Adrenal gland (tissue), 9 donors: ENCODE measurements at regions not wholly inside any gene's neighbourhood (a gene's known extent, or its start where the extent isn't known, plus 50 kb on each side); places are given as distances from the start of the nearest gene placed in this dataset.

Source experiments
- DNase-seq, 7 donors: peaks; one replicate each; pipeline ENCODE4 v3.0.0-alpha.2; 2019 to 2020
- H3K27ac ChIP-seq, 5 donors: fragments of 200-600 bp; sonication (generic) in 4 of 5; 1 replicate in 3 of 5; 2 replicates in 2 of 5; pipeline versions ENCODE4 v1.5.1 to v1.8.0; 2016 to 2020; ENCODE audit warnings: mild to moderate bottlenecking in 1 of 5
- H3K27me3 ChIP-seq: fragments of 200-600 bp; 2 replicates; pipeline ENCODE4 v1.8.0; 2021
- H3K36me3 ChIP-seq, 2 donors: fragments of 200-600 bp; replicated peaks in 1 of 2; 1 replicate in 1 of 2; 2 replicates in 1 of 2; pipeline versions ENCODE4 v1.5.1 to v1.8.0; 2018 to 2022
- H3K4me1 ChIP-seq, 2 donors: fragments of 200-600 bp; replicated peaks in 1 of 2; 1 replicate in 1 of 2; 2 replicates in 1 of 2; pipeline versions ENCODE4 v1.5.1 to v1.8.0; 2018 to 2021
- H3K4me3 ChIP-seq, 4 donors: fragments of 200-600 bp; sonication (generic) in 3 of 4; one replicate each; pipeline ENCODE4 v1.5.1; 2016 to 2018
- H3K9me3 ChIP-seq, 3 donors: fragments of 200-600 bp; sonication (generic) in 1 of 3; replicated peaks in 1 of 3; 1 replicate in 2 of 3; 2 replicates in 1 of 3; pipeline versions ENCODE4 v1.5.1 to v1.8.0; 2016 to 2021
- CTCF ChIP-seq, 6 experiments: fragments of 450-650 bp in 4 of 6; fragments of 200-600 bp in 2 of 6; sonication (generic) in 1 of 6; IDR thresholded peaks; 1 replicate in 5 of 6; 2 replicates in 1 of 6; pipeline versions ENCODE4 v1.5.1 to v1.8.0; 2016 to 2021; ENCODE audit warnings: antibody characterized with exemption in 6 of 6, mild to moderate bottlenecking in 2 of 6, moderate library complexity in 1 of 6
- POLR2A ChIP-seq, 2 donors: fragments of 450-650 bp; IDR thresholded peaks; one replicate each; pipeline ENCODE4 v1.6.1; 2017; ENCODE audit warnings: antibody characterized with exemption in 2 of 2, mild to moderate bottlenecking in 2 of 2, moderate library complexity in 1 of 2
- WGBS, 4 donors: extraction: QIAGEN DNeasy Blood & Tissue Kit in 2 of 4; methylation state at CpG; one replicate each; pipeline versions ENCODE4 v1.1.5 to v1.1.7; 2013 to 2017; 5-methylcytosine and 5-hydroxymethylcytosine counted together
- intact Hi-C, 2 donors: fragments of 100-400 bp; cut with DNase I; formaldehyde crosslinking; loops; one replicate each; pipeline versions ENCODE4 v1.14.1 to v1.15.0; 2022 to 2023
- donor health status: healthy with polysubstance abuse.
- donor health status: Bipolar disorder and iron deficiency.
- donor health status: DM: yes; HTN: yes; CAD: no.
- donor health status: DM: no; HTN: no; CAD: no.
- donor health status: DM: no; HTN: no; CAD: no.

GRCh38 chr15:38941399-38941953 lies 376.9 kb upstream of the RASGRP1 start:
- H3K4me3 ChIP-seq = no peak overlapping the region
- H3K36me3 ChIP-seq = no peaks in the 10 kb centered on the region
- H3K4me1 ChIP-seq = no peaks in the 10 kb centered on the region
- no peaks in the 10 kb centered on the region for H3K9me3 ChIP-seq
- TF ChIP-seq POLR2A (IDR thresholded peaks at IDR 0.05) (no peak), CTCF (IDR thresholded peaks at IDR 0.05) (no peak)
- no peak overlapping the region for H3K27ac ChIP-seq
- 32 to 39% (median 36%) methylated on average over 6 of the region's 6 CpGs for WGBS, 4 donors
- DNase-seq = no peak
- intact Hi-C loops = no loop called here
- no peaks in the 10 kb centered on the region for H3K27me3 ChIP-seq

- no peaks in the 10 kb centered on the region for H3K9me3 ChIP-seq
- TF ChIP-seq POLR2A (IDR thresholded peaks at IDR 0.05) (no peak), CTCF (IDR thresholded peaks at IDR 0.05) (no peak)
- intact Hi-C loops = no loop called here
Observed at GRCh38 chr15:38944536-38944935, 379.9 kb upstream of the RASGRP1 start.

GRCh38 chr15:38945551-38946298 lies 381.1 kb upstream of the RASGRP1 start:
- intact Hi-C loops = no loop called here
- Histone ChIP-seq H3K27me3 (no peaks in the 10 kb centered on the region), H3K27ac (no peak overlapping the region), H3K36me3 (no peaks in the 10 kb centered on the region), H3K9me3 (no peaks in the 10 kb centered on the region), H3K4me3 (no peak overlapping the region), H3K4me1 (no peaks in the 10 kb centered on the region)
- TF ChIP-seq POLR2A (IDR thresholded peaks at IDR 0.05) = no peak
- no peak for TF ChIP-seq CTCF (IDR thresholded peaks at IDR 0.05)
- 64 to 82% (median 77%) methylated on average over 5 of the region's 5 CpGs for WGBS, 4 donors
- no peak for DNase-seq

More at GRCh38 chr15:38944536-38944935, 379.9 kb upstream of the RASGRP1 start:
- H3K36me3 ChIP-seq = no peaks in the 10 kb centered on the region
- no peak overlapping the region for H3K4me3 ChIP-seq
- H3K27ac ChIP-seq = no peak overlapping the region
- no peak for DNase-seq
- no peaks in the 10 kb centered on the region for H3K4me1 ChIP-seq
- no peaks in the 10 kb centered on the region for H3K27me3 ChIP-seq

- Histone ChIP-seq H3K4me1 (no peaks in the 10 kb centered on the region), H3K27ac (no peak overlapping the region), H3K27me3 (no peaks in the 10 kb centered on the region), H3K36me3 (no peaks in the 10 kb centered on the region), H3K9me3 (no peaks in the 10 kb centered on the region), H3K4me3 (no peak overlapping the region)
- no peak for DNase-seq
- WGBS, 4 donors = 76 to 88% (median 78%) methylated on average over 3 of the region's 3 CpGs
- TF ChIP-seq CTCF (IDR thresholded peaks at IDR 0.05) (no peak), POLR2A (IDR thresholded peaks at IDR 0.05) (no peak)
- intact Hi-C loops = no loop called here
Observed at GRCh38 chr15:38954090-38954489, 389.5 kb upstream of the RASGRP1 start.
